ENCODE measurements at regions not wholly inside any gene's neighbourhood (a gene's known extent, or its start where the extent isn't known, plus 50 kb on each side); places are given as distances from the start of the nearest gene placed in this dataset.
"Not testable (repeated sequence)": the region's sequence is repeated elsewhere in the genome, so short reads cannot be mapped to it uniquely, and the experiment has no call there.

DNA sequence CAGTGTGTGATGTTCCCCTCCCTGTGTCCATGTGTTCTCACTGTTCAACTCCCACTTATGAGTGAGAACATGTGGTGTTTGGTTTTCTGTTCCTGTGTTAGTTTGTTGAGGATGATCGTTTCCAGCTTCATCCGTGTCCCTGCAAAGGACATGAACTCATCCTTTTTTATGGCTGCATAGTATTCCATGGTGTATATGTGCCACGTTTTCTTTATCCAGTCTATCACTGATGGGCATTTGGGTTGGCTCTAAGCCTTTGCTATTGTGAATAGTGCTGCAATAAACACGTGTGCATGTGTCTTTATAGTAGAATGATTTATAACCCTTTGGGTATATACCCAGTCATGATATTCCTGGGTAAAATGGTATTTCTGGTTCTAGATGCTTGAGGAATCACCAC, 316.6 kb upstream of the KCNMB2 start:
- TF ChIP-seq, protein P1, sequence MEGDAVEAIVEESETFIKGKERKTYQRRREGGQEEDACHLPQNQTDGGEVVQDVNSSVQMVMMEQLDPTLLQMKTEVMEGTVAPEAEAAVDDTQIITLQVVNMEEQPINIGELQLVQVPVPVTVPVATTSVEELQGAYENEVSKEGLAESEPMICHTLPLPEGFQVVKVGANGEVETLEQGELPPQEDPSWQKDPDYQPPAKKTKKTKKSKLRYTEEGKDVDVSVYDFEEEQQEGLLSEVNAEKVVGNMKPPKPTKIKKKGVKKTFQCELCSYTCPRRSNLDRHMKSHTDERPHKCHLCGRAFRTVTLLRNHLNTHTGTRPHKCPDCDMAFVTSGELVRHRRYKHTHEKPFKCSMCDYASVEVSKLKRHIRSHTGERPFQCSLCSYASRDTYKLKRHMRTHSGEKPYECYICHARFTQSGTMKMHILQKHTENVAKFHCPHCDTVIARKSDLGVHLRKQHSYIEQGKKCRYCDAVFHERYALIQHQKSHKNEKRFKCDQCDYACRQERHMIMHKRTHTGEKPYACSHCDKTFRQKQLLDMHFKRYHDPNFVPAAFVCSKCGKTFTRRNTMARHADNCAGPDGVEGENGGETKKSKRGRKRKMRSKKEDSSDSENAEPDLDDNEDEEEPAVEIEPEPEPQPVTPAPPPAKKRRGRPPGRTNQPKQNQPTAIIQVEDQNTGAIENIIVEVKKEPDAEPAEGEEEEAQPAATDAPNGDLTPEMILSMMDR (conservative IDR thresholded peaks at IDR 0.05; ENCODE audit: low read depth, low read length) = not testable (repeated sequence)
- TF ChIP-seq EZH2 (IDR thresholded peaks at IDR 0.05; ENCODE audit: low read length, unreplicated experiment); EZH2phosphoT487 (IDR thresholded peaks at IDR 0.05; ENCODE audit: borderline replicate concordance, low read length): not testable (repeated sequence)

Measured in PC-3 (cell line).